IMR-90 (cell line): ENCODE measurements at regions not wholly inside any gene's neighbourhood (a gene's known extent, or its start where the extent isn't known, plus 50 kb on each side); places are given as distances from the start of the nearest gene placed in this dataset.

Experiments
- ATAC-seq: fragments of 200-7000 bp; cut with Tn5 transposase; 2 replicates; pipeline ENCODE4 v1.9.1; 2020; ENCODE audit warnings: low read depth, mild to moderate bottlenecking, moderate library complexity
- BruUV-seq: library from RNA; stranded (reverse); fragments of 400-500 nt; replicated peaks from 2 replicates; lab custom pipeline; 2021; lab: Mats Ljungman, UMichigan
- CTCF ChIA-PET: fragments of 300-600 bp; formaldehyde crosslinking; extraction: SDS; loops from one replicate; lab custom pipeline; 2021; ENCODE audit warnings: antibody characterized with exemption; lab: Yijun Ruan, JAX
- POLR2A ChIA-PET: fragments of 300-600 bp; sonication (Branson Sonifier 250); formaldehyde crosslinking; loops from one replicate; lab custom pipeline; 2022; ENCODE audit warnings: antibody characterized with exemption; ENCODE audit not compliant: unreplicated experiment; lab: Charles Lee
- DNase-seq: peaks from one replicate; pipeline ENCODE4 v3.0.0; 2013
- H2AFZ ChIP-seq: replicated peaks from 2 replicates; pipeline ENCODE3; 2013; ENCODE audit warnings: low read length, mild to moderate bottlenecking; ENCODE audit not compliant: poor library complexity
- H2AK5ac ChIP-seq: 2 replicates; pipeline ENCODE4 v1.6.1; 2013; ENCODE audit warnings: low read depth, low read length, inconsistent platforms
- H2AK9ac ChIP-seq: replicated peaks from 2 replicates; pipeline ENCODE3; 2013; ENCODE audit warnings: mild to moderate bottlenecking, low read depth, low read length, moderate library complexity; ENCODE audit not compliant: poor library complexity
- H2BK120ac ChIP-seq: 2 replicates; pipeline ENCODE4 v1.6.1; 2013; ENCODE audit warnings: low read depth, low read length, inconsistent platforms
- H2BK15ac ChIP-seq: 3 replicates; pipeline ENCODE4 v1.6.1; 2013; ENCODE audit warnings: low read depth, low read length, inconsistent platforms
- H2BK20ac ChIP-seq: 2 replicates; pipeline ENCODE4 v1.6.1; 2013; ENCODE audit warnings: low read depth, mild to moderate bottlenecking, inconsistent platforms, low read length, moderate library complexity
- H2BK5ac ChIP-seq: 2 replicates; pipeline ENCODE4 v1.6.1; 2013; ENCODE audit warnings: mild to moderate bottlenecking, low read depth, low read length, inconsistent platforms; ENCODE audit not compliant: poor library complexity, severe bottlenecking
- H3K14ac ChIP-seq: replicated peaks from 2 replicates; pipeline ENCODE4 v1.6.1; 2013; ENCODE audit warnings: low read depth, low read length, inconsistent platforms
- H3K18ac ChIP-seq: 2 replicates; pipeline ENCODE4 v1.6.1; 2013; ENCODE audit warnings: low read depth, low read length, control low read depth
- H3K23ac ChIP-seq: 2 replicates; pipeline ENCODE4 v1.6.1; 2013; ENCODE audit warnings: low read depth, low read length, inconsistent platforms
- H3K27ac ChIP-seq: 2 replicates; pipeline ENCODE4 v1.5.1; 2013; ENCODE audit warnings: mild to moderate bottlenecking, control low read depth, low read length; ENCODE audit not compliant: insufficient read depth
- H3K27me3 ChIP-seq: 2 replicates; pipeline ENCODE4 v1.6.1; 2013; ENCODE audit warnings: low read length; ENCODE audit not compliant: control insufficient read depth, insufficient read depth
- H3K36me3 ChIP-seq: 2 replicates; pipeline ENCODE4 v1.6.1; 2013; ENCODE audit warnings: low read length, mixed read lengths; ENCODE audit not compliant: control insufficient read depth, insufficient read depth
- H3K4ac ChIP-seq: 2 replicates; pipeline ENCODE4 v1.6.1; 2013; ENCODE audit warnings: low read depth, low read length, inconsistent platforms
- H3K4me1 ChIP-seq: 2 replicates; pipeline ENCODE4 v1.6.1; 2013; ENCODE audit warnings: low read length, mixed read lengths; ENCODE audit not compliant: control insufficient read depth, insufficient read depth
- H3K4me2 ChIP-seq: 2 replicates; pipeline ENCODE4 v1.6.1; 2013; ENCODE audit warnings: low read depth, mild to moderate bottlenecking, control low read depth, low read length, moderate library complexity
- H3K4me3 ChIP-seq: 2 replicates; pipeline ENCODE4 v1.5.1; 2013; ENCODE audit warnings: low read depth, mild to moderate bottlenecking, control low read depth, low read length, moderate library complexity; ENCODE audit not compliant: insufficient read depth
- H3K56ac ChIP-seq: 2 replicates; pipeline ENCODE4 v1.6.1; 2013; ENCODE audit warnings: low read length, inconsistent platforms; ENCODE audit not compliant: insufficient read depth; ENCODE audit errors: extremely low read depth
- H3K79me1 ChIP-seq, 2 experiments: 2 replicates each; pipeline ENCODE4 v1.6.1; 2013; ENCODE audit warnings: low read length in 2 of 2, inconsistent platforms in 1 of 2, low read depth in 1 of 2
- H3K9ac ChIP-seq: 2 replicates; pipeline ENCODE4 v1.6.1; 2013; ENCODE audit warnings: low read depth, low read length, control low read depth
- H3K9me1 ChIP-seq: 2 replicates; pipeline ENCODE4 v1.6.1; 2013; ENCODE audit warnings: low read length, inconsistent platforms; ENCODE audit not compliant: insufficient read depth
- H3K9me3 ChIP-seq: 2 replicates; pipeline ENCODE4 v1.6.1; 2013; ENCODE audit warnings: low read length; ENCODE audit not compliant: control insufficient read depth, insufficient read depth
- H4K20me1 ChIP-seq: 2 replicates; pipeline ENCODE4 v1.6.1; 2013; ENCODE audit warnings: low read length, inconsistent platforms; ENCODE audit not compliant: insufficient read depth
- H4K5ac ChIP-seq: 2 replicates; pipeline ENCODE4 v1.6.1; 2013; ENCODE audit warnings: mild to moderate bottlenecking, low read depth, low read length, control low read depth
- H4K8ac ChIP-seq, 2 experiments: 2 replicates each; pipeline ENCODE4 v1.6.1; 2013; ENCODE audit warnings: low read depth in 2 of 2, low read length in 2 of 2, control low read depth in 1 of 2, inconsistent platforms in 1 of 2
- H4K91ac ChIP-seq: 2 replicates; pipeline ENCODE4 v1.6.1; 2013; ENCODE audit warnings: low read depth, low read length, inconsistent platforms; ENCODE audit not compliant: insufficient read depth
- BHLHE40 ChIP-seq: fragments of 150-350 bp; IDR thresholded peaks from 2 replicates; pipeline ENCODE4 v1.6.1; 2016; ENCODE audit warnings: mild to moderate bottlenecking, low read depth, low read length
- CEBPB ChIP-seq: IDR thresholded peaks from 2 replicates; pipeline ENCODE4 v1.6.1; 2012; ENCODE audit warnings: low read depth, low read length, improper control_type of control experiment
- CHD1 ChIP-seq: IDR thresholded peaks from 2 replicates; pipeline ENCODE4 v1.6.1; 2012; ENCODE audit warnings: low read depth, low read length, improper control_type of control experiment
- CTCF ChIP-seq: conservative IDR thresholded peaks from 2 replicates; pipeline ENCODE4 v1.5.1; 2012; ENCODE audit warnings: mild to moderate bottlenecking, low read depth, low read length, improper control_type of control experiment
- ELK1 ChIP-seq: fragments of 150-350 bp; IDR thresholded peaks from 2 replicates; pipeline ENCODE4 v1.6.1; 2016; ENCODE audit warnings: low read depth, mild to moderate bottlenecking, low read length, moderate library complexity, borderline replicate concordance
- FOS ChIP-seq: fragments of 150-350 bp; IDR thresholded peaks from 2 replicates; pipeline ENCODE4 v1.6.1; 2016; ENCODE audit warnings: low read depth, low read length
- MAFK ChIP-seq: IDR thresholded peaks from 2 replicates; pipeline ENCODE4 v1.6.1; 2012; ENCODE audit warnings: low read depth, low read length, improper control_type of control experiment
- MAZ ChIP-seq: IDR thresholded peaks from 2 replicates; pipeline ENCODE4 v1.6.1; 2012; ENCODE audit warnings: low read depth, mild to moderate bottlenecking, low read length, improper control_type of control experiment, moderate library complexity, borderline replicate concordance
- MXI1 ChIP-seq: IDR thresholded peaks from 2 replicates; pipeline ENCODE4 v1.6.1; 2012; ENCODE audit warnings: low read depth, mild to moderate bottlenecking, low read length, moderate library complexity, borderline replicate concordance
- NFE2L2 ChIP-seq: fragments of 150-350 bp; IDR thresholded peaks from 2 replicates; pipeline ENCODE4 v1.6.1; 2016; ENCODE audit warnings: low read depth, mild to moderate bottlenecking, low read length
- POLR2A ChIP-seq: IDR thresholded peaks from 2 replicates; pipeline ENCODE4 v1.6.1; 2012; ENCODE audit warnings: mild to moderate bottlenecking, low read depth, low read length
- RAD21 ChIP-seq: IDR thresholded peaks from 2 replicates; pipeline ENCODE4 v1.6.1; 2012; ENCODE audit warnings: low read length, improper control_type of control experiment
- RCOR1 ChIP-seq: IDR thresholded peaks from 2 replicates; pipeline ENCODE4 v1.6.1; 2012; ENCODE audit warnings: mild to moderate bottlenecking, low read length, improper control_type of control experiment; ENCODE audit not compliant: insufficient replicate concordance
- RFX5 ChIP-seq: IDR thresholded peaks from 2 replicates; pipeline ENCODE4 v1.8.0; 2012; ENCODE audit warnings: low read depth, mild to moderate bottlenecking, low read length, moderate library complexity
- SMC3 ChIP-seq: fragments of 150-350 bp; IDR thresholded peaks from 2 replicates; pipeline ENCODE4 v1.6.1; 2016; ENCODE audit warnings: low read depth, mild to moderate bottlenecking, antibody characterized with exemption, low read length, moderate library complexity
- USF2 ChIP-seq: fragments of 150-350 bp; IDR thresholded peaks from 2 replicates; pipeline ENCODE4 v1.6.1; 2017; ENCODE audit warnings: mild to moderate bottlenecking, antibody characterized with exemption, low read length, low read depth
- WGBS, 2 experiments: methylation state at CpG; one replicate each; pipeline versions ENCODE4 v1.1.5 to v1.1.7; 2013; ENCODE audit warnings: missing lambda C conversion rate in 2 of 2; ENCODE audit not compliant: insufficient read length in 1 of 2; ENCODE audit errors: extremely low coverage in 2 of 2; 5-methylcytosine and 5-hydroxymethylcytosine counted together
- dilution Hi-C: fragments of 300-500 bp; cut with HindIII; formaldehyde crosslinking; loops from one replicate; pipeline ENCODE4 v1.14.3; 2018; ENCODE audit warnings: low sequenced_read_pairs; ENCODE audit not compliant: unreplicated experiment
- in situ Hi-C: fragments of 300-500 bp; cut with MboI; formaldehyde crosslinking; loops from 3 replicates; pipeline ENCODE4 v1.14.3; 2019; ENCODE audit warnings: low sequenced_read_pairs, inconsistent platforms, mixed read lengths
- intact Hi-C: fragments of 100-400 bp; cut with micrococcal nuclease; formaldehyde crosslinking; loops from 2 replicates; pipeline ENCODE4 v1.10.0; 2022

- H2BK15ac ChIP-seq: no peak overlapping the region
- in situ Hi-C loops (loop anchor here (25.0 kb wide), 1 partner anchor 487 kb away; no protein-coding TSS in a partner anchor), intact Hi-C loops (no loop called here), dilution Hi-C loops (loop anchor here (25.0 kb wide), 1 partner anchor 212 kb away; no protein-coding TSS in a partner anchor)
- ChIA-PET CTCF (no interaction called here), POLR2A (no interaction called here)
- no peak overlapping the region for H2BK5ac ChIP-seq
- no peak overlapping the region for H3K23ac ChIP-seq
- H3K27me3 ChIP-seq: no peaks in the 10 kb centered on the region
- no peak overlapping the region for H2AFZ ChIP-seq
- H3K14ac ChIP-seq: no peak overlapping the region
- no peak overlapping the region for H4K5ac ChIP-seq
- no peaks in the 10 kb centered on the region for H3K36me3 ChIP-seq
- TF ChIP-seq CEBPB (no peak), BHLHE40 (no peak), RCOR1 (no peak), CTCF (no peak), RFX5 (no peak), MXI1 (no peak), ELK1 (no peak), CHD1 (no peak), RAD21 (no peak), MAZ (no peak), MAFK (no peak), SMC3 (no peak), FOS (no peak), POLR2A (no peak), USF2 (no peak), NFE2L2 (no peak)
- H3K9me1 ChIP-seq: no peaks in the 10 kb centered on the region
- BruUV-seq: no TSS peak
- no peak overlapping the region for H2BK120ac ChIP-seq
- H3K4ac ChIP-seq: no peak overlapping the region
- no peak overlapping the region for H2AK9ac ChIP-seq
- H3K9ac ChIP-seq: no peak overlapping the region
- DNase-seq: no peak
- H3K4me2 ChIP-seq: no peak overlapping the region
- H3K18ac ChIP-seq: no peak overlapping the region
- ATAC-seq: no peak
- no peaks in the 10 kb centered on the region for H4K20me1 ChIP-seq
- no peak overlapping the region for H2AK5ac ChIP-seq
- no peak overlapping the region for H3K27ac ChIP-seq
- H2BK20ac ChIP-seq: no peak overlapping the region
- no peaks in the 10 kb centered on the region for H3K4me1 ChIP-seq
- no peak overlapping the region for H3K56ac ChIP-seq
- no peak overlapping the region for H4K8ac ChIP-seq
- no CpG with 5 or more reads among the region's 1 CpG for WGBS, 2 experiments
- H3K4me3 ChIP-seq: no peak overlapping the region
- H4K91ac ChIP-seq: no peak overlapping the region
- H3K79me1 ChIP-seq: no peaks in the 10 kb centered on the region
- no peaks in the 10 kb centered on the region for H3K9me3 ChIP-seq
These were observed 134.2 kb downstream of the ELAPOR2 start for GRCh38 chr7:86925221-86925620.
